ENCODE measurements at regions not wholly inside any gene's neighbourhood (a gene's known extent, or its start where the extent isn't known, plus 50 kb on each side); places are given as distances from the start of the nearest gene placed in this dataset.

DNA sequence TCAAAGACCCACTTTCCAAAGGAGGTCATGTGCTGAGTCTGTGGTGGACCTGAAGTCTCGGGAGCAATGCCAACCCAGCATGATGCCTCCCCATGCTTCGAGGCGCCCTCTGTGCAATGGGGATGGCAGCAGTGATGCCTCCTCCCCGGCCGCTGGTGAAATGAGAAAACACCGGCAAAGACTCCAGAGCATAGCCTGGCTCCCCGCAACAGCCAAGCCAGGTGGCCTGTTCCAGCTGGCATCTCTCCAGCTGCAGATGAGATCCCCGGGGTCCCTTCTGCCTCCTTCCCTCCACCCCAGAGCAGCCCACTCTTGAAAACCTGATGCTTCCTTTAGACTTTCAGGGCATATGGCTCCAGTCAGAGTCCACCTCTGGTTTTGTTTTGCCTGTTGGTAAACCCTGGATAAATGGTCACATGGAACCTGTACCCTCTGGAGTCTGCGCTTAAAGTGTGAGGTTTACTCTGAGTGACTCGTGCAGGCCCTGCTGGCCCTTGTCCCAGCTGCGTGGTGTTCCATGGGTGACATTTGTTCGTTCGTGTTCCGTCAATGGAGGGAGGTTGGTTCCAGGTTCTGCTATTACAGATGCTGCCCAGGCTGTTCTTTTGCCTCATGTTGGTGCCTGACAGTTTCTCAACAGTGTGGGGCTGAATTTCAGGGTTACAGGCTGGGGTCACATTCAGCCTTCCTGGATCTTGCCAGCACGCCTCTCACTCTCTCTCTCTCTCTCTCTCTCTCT lies 181.8 kb upstream of the CIBAR2 start:
- no peak for DNase-seq (ENCODE audit: extremely low read depth in 1 of 11, low read depth in 9 of 11, low spot score in 4 of 11)

DNA sequence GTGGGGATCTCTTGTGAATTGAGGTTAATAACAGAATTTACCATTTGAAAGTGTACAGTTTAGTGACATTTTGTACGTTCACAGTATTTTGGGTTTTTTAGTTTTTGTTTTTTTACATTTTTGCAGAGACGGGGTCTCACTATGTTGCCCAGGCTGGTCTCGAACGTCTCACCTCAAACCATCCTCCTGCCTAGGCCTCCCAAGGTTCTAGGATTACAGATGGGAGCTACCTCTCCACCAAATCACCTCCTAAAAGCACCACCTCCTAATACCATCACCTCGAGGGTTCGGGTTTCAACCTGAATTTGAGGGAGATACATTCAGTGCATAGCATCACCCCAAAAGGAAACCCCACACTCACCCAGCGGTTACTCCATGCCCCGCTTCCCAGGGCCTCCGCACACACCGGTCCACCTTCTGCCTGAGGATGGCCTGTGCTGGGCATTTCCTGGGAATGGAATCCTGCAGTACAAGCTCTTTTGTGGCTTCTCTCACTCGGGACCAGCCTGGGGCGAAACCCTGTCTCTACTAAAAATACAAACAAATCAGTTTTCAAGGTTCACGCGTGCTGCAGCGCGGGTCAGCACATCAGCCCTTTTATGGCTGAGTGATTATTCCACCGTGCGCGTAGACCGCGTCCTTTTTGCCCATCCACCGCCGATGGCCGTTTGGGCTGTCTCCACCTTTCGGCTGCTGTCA lies 182.7 kb upstream of the CIBAR2 start:
- no peak for DNase-seq (ENCODE audit: extremely low read depth in 1 of 11, low read depth in 9 of 11, low spot score in 4 of 11)

DNA sequence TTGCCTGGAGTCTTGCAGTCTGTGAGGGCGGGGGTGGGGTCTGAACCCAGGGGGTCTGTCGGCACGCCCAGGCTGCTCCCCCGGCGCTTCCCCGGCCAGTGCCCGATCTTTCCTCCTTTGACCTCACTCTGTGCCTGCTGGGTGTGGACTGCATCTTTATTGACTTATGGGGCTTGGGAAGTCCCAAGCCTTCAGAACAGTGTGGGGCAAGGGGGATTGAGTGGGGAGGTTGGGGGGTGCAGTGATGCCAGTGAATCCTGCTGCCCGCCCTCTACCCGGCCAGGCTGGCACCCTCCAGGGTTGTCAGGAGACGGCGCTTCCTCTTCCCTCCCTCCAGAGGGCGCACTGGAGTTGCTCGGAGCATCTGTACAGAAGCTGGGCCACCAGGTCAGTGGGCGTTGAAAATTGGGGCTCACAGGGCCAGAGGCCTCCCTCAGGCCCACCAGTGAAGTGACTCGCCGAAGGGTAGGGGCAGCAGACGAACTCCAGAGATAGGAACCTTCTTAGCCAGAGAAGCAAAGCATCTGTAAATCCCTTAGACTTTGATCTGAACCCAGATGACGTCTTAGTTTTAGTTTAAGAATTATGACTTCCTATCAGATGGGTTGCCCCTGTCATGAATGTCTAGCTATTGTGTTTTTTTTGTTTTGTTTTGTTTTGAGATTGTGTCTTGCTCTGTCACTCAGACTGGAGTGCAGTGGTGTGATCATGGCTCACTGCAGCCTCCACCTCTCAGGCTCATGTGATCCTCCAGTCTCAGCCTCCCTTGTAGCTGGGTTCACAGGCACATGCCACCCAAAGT lies 184.8 kb upstream of the CIBAR2 start:
- DNase-seq (ENCODE audit: extremely low read depth in 1 of 11, low read depth in 9 of 11, low spot score in 4 of 11) = no peak

DNA sequence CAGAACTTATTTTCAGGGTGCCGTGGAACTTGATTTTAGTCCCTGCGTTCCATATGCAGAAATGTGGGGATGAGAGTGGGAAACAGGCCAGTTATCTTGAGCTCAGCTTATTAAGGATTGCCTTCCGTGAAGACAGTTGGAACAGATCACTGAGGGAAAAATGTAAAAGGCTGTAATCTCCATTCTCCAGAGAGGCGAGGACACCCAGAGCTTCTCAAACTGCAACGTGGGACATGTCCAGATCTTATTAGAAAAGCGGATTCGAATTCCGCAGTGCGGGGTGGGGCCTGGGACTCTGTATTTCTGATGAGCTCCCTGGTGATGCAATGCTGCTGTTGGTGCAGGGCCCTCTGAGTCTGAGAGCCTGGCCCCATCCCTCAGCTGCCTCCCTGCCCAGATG lies 185.6 kb upstream of the CIBAR2 start:
- DNase-seq (ENCODE audit: extremely low read depth in 1 of 11, low read depth in 9 of 11, low spot score in 4 of 11) = no peak

DNA sequence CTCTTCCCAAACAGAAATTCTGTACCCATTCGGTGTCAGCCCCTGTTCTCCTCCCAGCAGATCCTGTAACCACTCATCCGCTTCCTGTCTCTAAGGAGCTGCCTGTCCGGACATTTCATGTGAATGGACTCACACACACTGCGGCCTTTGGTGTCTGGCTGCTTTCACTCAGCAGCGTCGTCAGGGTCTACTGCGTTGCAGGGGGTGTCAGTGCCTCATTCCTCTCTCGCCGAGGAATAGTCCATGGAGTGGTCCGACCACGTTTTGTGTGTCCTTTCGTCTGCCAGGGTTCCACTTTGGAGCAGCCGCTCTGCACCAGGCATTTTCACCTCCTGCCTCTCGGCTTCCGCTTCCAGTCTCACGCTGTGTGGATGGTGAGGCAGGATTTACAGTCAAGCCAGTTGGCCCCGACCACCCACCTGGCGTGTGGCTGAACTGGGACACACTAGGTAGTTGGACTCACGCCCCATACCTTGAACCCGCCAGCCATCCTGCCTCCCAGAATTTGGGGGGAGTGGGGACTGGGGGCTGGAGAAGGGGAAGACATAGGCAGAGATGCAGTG lies 188.2 kb upstream of the CIBAR2 start:
- no peak for DNase-seq (ENCODE audit: extremely low read depth in 1 of 11, low read depth in 9 of 11, low spot score in 4 of 11)

DNA sequence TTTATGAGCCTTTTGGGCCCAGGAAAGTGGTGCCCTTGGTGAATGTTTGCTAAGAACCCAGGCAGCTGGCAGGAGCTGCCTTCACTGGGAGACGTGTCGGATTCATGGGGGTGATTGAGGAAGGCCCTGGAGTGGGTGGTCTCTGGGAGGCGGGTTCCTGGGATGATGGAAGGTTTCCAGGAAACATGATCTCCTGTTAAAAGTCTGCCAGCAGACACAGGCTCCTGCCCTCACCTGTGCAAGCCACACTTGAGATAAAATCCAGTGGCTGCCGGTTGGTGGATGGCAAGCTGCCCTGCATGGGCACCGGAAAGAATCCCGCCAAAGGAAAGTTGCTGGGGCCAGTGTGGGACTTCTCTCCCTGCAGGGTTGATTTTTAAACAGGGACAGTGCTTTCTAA lies 189.0 kb upstream of the CIBAR2 start:
- DNase-seq (ENCODE audit: extremely low read depth in 1 of 11, low read depth in 9 of 11, low spot score in 4 of 11) = no peak

DNA sequence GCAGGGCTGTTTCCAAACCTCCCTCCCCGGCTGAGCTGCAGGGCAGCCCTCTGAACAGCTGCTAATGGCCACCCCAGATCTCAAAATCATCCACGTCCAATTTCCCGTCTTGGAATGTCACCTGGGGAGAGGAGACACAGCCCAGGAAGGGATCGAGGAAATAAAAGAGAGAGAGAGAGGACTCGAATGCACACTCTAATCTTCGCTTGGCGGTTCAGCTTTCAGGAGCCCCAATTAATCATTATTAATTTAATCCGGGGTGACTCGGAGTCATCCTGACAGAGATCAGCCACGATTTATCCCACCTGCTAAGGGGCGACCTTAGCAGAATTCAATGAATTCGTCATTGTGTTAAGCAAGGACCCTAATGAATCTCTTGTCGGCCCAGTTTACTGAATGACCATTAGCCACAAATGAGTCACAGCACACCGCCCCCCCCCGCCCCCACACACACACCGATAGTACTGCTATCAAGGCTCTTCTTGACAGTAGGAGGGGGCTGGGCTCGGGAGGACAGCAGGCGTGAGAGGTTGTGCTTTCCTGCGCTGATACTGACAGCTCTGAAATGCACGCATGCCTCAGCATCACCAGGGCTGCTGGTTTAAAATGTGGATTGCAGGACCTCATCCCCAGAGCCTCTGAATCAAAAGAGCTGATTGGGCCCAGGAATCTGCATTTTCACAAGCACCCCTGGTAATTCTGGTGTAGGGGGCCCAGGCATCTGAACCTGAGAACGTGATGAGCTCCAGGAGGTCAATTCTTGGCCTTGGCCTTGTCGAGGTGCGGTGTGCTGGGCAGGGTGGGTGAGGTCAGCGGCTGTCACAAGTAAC lies 190.0 kb upstream of the CIBAR2 start:
- no peak for DNase-seq (ENCODE audit: extremely low read depth in 1 of 11, low read depth in 9 of 11, low spot score in 4 of 11)

DNA sequence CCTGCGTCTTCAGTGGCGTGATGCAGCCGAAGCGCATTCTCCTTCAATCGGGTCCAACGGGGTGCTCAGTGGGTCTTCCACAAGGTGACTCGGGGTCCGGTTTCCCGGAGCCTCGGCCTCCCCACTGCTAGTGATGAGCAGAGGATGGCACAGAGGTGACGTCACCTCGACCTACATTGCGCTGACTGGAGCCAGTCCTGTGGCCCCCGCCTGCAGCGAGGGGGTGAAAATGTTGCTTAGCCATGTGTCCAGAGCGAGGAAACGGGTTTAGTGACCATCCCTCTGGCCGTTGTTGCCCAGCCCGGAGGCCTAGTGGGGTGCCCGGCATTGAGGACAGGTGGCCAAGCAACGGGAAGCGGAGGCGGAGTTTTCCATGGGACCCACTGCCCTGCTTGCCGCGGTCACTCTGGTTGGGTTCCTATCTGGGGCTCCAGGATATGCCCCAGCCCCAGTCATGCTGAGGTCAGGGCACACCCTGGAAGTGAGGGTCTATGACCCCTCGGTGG lies 190.6 kb upstream of the CIBAR2 start:
- no peak for DNase-seq (ENCODE audit: extremely low read depth in 1 of 11, low read depth in 9 of 11, low spot score in 4 of 11)

DNA sequence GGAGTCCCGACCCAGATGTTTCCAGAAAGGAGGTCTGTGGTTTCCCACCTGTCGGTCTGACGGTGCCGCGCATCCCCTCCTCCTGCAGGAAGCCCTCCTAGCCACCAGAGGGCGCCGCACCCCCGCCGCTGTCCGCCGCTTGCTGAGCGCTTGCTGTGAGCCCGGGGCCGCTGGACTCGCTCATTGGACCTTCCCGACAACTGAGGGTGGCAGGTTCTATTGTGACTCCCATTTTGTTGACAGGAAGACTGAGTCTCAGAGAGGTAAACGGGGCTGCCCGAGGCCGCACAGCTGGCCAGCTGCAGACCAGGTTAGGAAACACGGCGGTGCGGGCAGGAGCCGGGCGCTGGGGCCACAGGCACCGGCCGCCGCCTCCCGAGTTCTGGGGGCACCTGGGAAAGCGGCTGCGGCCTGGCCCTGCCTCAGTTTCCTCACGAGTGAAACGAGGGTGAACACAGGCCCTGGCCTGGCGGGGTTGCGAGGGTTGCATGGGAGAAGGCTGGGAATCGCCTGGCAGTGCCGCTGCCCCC lies 191.1 kb upstream of the CIBAR2 start:
- DNase-seq (ENCODE audit: extremely low read depth in 1 of 11, low read depth in 9 of 11, low spot score in 4 of 11) = no peak

DNA sequence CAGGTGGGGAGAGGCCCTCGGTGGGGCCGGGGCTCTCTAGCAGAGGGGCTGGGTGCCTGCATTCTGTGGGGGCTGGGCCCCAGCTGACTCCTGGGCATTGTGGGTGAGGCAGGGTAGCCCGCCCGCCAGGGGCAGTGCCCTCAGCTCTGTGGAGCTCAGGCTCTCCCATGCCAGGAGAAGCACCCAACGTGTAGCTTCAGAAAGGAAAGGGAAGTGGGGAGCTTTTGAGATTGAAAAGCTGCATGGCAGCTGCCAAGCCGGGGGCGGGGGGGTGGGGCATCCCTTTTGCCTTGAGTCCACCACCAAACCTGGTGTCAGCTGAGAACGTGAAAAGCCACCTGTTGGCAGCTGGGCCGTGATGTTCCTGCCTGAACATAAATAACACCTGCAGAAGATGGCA lies 192.1 kb upstream of the CIBAR2 start:
- no peak for DNase-seq (ENCODE audit: extremely low read depth in 1 of 11, low read depth in 9 of 11, low spot score in 4 of 11)

DNA sequence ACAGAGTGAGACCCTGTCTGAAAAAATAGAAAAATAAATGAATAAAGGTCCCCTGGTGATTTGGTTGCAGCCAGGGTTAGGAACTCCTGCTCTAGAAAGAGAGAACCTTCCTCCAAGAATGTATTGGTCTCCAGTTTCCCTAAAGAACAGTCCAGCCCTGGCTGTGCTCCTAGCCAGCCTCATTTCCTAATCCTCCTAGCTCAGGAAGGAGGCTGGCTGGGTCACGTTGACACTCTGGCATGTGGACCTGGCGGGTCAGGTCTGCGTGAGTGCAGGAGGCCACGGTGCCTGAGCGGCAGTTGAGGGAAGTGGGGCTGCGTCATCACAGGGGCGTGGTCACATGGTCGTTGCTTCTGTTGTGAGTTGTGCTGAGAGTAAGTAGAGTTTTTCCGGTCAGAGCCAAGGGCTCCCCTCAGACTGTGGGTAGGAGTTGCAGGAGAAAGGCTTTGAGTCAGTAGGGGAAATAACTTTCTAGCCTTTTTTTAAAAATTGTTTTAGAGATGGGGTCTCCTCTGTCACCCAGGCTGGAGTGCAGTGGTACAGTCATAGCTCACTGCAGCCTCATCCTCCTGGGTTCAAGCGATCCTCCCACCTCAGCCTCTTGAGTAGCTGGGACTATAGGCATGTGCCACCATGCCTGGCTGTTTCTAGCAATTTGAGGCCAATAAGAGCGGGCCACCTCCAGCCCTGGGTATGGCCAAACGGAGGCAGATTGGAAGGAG lies 194.0 kb upstream of the CIBAR2 start:
- DNase-seq (ENCODE audit: extremely low read depth in 1 of 11, low read depth in 9 of 11, low spot score in 4 of 11) = no peak

DNA sequence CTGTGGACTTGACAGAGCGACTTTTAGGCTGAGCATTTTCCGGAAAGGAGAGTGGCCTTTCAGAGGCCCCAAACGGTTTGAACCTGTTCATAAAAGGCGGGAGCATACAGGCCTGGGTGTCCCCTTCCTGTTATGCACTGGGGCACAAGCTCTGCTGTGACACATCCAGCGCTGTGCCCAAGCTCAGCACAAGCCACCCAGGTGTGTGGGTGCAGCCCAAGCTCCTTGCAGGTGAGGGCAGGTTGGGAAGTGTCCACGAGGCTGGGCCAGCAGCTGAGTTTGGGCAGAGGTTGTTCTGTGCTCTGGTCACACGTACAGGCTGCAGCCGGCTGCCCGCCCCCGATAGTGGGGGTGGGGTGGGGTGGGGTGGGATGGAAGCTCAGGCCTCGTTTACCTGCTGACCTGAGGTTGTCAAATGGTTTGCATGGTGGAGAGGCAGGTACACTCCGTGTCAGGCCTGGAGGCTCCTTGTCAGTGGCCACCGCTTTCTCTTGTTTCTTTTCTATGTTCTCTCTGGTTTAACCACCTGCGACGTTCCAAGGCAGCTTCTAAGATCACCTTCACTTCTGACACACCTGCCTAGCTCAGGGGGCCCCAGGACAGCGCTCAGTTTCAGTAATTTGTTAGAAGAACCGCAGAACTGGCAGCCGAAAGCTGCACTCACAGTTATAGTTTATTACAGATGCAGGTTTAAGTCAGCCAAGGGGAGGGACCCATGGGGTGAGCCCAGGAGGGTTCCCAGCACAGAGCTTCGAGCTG lies 194.7 kb upstream of the CIBAR2 start:
- no peak for DNase-seq (ENCODE audit: extremely low read depth in 1 of 11, low read depth in 9 of 11, low spot score in 4 of 11)

DNA sequence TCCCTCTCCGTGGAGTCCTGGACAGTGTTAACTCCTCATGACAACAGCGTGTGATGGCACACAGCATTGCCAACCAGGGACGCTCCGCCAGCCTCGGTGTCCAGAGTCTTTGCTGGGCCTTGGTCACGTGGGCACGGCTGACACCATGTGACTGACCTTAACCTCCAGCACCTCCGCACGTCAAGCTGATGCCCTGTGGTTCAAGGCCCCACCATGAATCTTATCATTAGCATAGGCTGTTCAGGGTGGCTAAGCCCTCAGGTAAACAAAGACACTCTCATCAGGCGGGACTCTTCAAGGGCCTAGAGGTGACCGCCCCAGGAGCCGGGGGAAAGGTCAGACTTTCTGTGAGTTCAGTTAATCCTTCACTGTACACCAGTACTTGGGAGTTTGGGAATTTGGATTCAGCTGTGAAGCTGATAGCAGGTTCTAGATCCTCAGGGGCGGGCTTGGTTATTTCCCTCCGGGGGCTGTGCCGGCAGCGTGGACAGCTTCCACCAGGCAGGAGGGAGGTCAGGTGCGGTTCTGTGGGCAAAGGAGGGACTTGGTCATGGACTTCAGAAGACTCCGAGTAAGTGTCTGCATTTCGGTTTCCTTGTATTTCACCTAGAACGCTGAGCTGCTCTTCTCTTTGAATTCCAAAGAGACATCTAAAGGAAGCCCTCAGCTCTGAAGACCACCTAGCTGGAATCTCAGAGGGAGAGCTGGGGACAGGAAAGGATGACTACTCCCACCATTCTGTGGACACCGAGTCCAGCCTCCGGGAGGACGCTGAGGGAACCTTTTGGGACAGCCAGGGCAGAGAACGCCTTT lies 195.5 kb upstream of the CIBAR2 start:
- DNase-seq (ENCODE audit: extremely low read depth in 1 of 11, low read depth in 9 of 11, low spot score in 4 of 11) = no peak

DNA sequence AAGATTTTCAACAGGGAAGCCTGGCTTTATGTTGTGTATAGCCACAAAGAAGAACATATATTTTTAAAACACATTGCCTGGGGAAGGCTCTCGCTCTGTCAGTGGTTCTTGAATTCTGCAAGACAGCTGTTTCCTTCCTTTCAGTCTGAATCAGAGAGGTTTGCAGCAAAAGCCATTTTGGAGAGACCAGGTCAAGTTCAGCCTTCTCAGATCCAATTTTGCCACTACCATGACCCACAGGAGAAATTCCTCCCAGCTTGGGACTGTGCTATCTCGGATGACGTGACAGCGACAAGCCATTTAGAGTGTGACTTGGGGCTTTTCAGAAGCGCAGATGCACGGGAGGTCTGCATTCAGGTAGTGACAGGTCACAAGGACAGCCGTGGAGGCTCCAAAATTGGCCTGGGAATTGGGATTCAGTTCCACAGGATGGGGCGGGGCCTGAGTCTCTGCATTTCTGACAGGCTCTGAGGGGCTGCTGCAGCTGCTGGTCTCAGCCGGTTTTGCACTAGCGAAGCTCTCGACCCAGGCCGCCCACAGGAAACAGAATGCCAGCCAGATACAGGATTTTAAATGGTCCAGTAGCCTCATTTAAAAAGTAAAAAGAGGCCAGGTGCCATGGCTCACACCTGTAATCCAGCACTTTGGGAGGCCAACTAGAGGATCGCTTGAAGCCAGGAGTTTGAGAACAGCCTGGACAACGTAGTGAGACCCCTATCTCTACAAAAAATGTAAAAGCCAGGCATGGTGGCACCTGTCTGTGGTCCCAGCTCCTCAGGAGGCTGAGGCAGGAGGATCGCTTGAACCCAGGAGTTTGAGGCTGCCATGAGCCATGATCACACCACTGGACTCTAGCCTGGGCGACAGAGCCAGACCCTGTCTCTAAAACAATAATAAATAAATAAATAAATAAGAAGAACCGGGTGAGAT lies 196.6 kb upstream of the CIBAR2 start:
- no peak for DNase-seq (ENCODE audit: extremely low read depth in 1 of 11, low read depth in 9 of 11, low spot score in 4 of 11)

All from renal cortex interstitium (tissue), 11 donors.